ENCODE measurements at regions not wholly inside any gene's neighbourhood (a gene's known extent, or its start where the extent isn't known, plus 50 kb on each side); places are given as distances from the start of the nearest gene placed in this dataset.
A peak's percentile ranks its signal among the peaks of the same experiment; 100 is the strongest.

GRCh38 chr2:19244460-19245363, 113.7 kb downstream of the OSR1 start:
- TF ChIP-seq CTCF (IDR thresholded peaks at IDR 0.05; ENCODE audit: insufficient read depth, low read depth, low read length, missing control alignments), result no peak
- no peak overlapping the region for H3K4me3 ChIP-seq (ENCODE audit: low read length)
- peak; percentile 61 for DNase-seq (ENCODE audit: low read depth)

GRCh38 chr2:19238440-19239060, 119.9 kb downstream of the OSR1 start:
- DNase-seq (ENCODE audit: low read depth), result no peak
- no peak overlapping the region for H3K4me3 ChIP-seq (ENCODE audit: low read length)
- TF ChIP-seq CTCF (IDR thresholded peaks at IDR 0.05; ENCODE audit: insufficient read depth, low read depth, low read length, missing control alignments), result no peak

GRCh38 chr2:19235308-19235707, 123.1 kb downstream of the OSR1 start:
- TF ChIP-seq CTCF (IDR thresholded peaks at IDR 0.05; ENCODE audit: insufficient read depth, low read depth, low read length, missing control alignments), result no peak
- no peak overlapping the region for H3K4me3 ChIP-seq (ENCODE audit: low read length)
- peak; percentile 94 for DNase-seq (ENCODE audit: low read depth)

GRCh38 chr2:19232312-19232711, 126.1 kb downstream of the OSR1 start:
- TF ChIP-seq CTCF (IDR thresholded peaks at IDR 0.05; ENCODE audit: insufficient read depth, low read depth, low read length, missing control alignments), result no peak
- no peak for DNase-seq (ENCODE audit: low read depth)
- H3K4me3 ChIP-seq (ENCODE audit: low read length), result no peak overlapping the region

- no peak overlapping the region for H3K4me3 ChIP-seq (ENCODE audit: low read length)
- TF ChIP-seq CTCF (IDR thresholded peaks at IDR 0.05; ENCODE audit: insufficient read depth, low read depth, low read length, missing control alignments), result no peak
- no peak for DNase-seq (ENCODE audit: low read depth)
Observed at GRCh38 chr2:19231625-19232024, 126.8 kb downstream of the OSR1 start.

GRCh38 chr2:19230626-19231025, 127.8 kb downstream of the OSR1 start:
- no peak for TF ChIP-seq CTCF (IDR thresholded peaks at IDR 0.05; ENCODE audit: insufficient read depth, low read depth, low read length, missing control alignments)
- H3K4me3 ChIP-seq (ENCODE audit: low read length), result no peak overlapping the region
- DNase-seq (ENCODE audit: low read depth), result no peak
